GM10266 (cell line): ENCODE measurements at regions not wholly inside any gene's neighbourhood (a gene's known extent, or its start where the extent isn't known, plus 50 kb on each side); places are given as distances from the start of the nearest gene placed in this dataset.

Source experiments
- DNase-seq: peaks from one replicate; pipeline ENCODE4 v3.0.0; 2012; ENCODE audit errors: extremely low spot score
- CTCF ChIP-seq: IDR thresholded peaks from 2 replicates; pipeline ENCODE4 v1.5.1; 2012; ENCODE audit warnings: mild to moderate bottlenecking, low read depth; ENCODE audit not compliant: control insufficient read depth, insufficient read depth; ENCODE audit errors: missing control alignments

- no peak for DNase-seq
- TF ChIP-seq CTCF: no peak
Measured at GRCh38 chr2:149849136-149849535, 261.6 kb upstream of the MMADHC start.

DNA sequence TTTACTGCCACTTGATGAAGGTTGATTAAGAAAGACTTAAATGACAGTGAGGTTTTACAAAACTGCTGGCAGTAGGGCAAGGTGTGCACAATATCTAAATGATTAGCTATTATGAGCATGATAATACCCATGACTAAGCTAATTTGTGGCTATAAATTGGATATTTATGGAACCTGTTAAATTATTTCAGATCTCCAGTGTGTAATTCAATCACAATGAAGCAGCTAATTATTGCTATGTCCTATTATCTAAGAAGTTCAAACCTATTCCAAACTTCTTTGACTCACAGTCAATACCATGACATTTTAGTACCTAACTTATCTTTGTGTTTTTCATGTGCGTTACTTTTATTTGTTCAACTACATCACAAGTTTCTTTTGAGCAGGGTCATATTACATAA lies 253.8 kb upstream of the MMADHC start:
- TF ChIP-seq CTCF: no peak
- no peak for DNase-seq

DNA sequence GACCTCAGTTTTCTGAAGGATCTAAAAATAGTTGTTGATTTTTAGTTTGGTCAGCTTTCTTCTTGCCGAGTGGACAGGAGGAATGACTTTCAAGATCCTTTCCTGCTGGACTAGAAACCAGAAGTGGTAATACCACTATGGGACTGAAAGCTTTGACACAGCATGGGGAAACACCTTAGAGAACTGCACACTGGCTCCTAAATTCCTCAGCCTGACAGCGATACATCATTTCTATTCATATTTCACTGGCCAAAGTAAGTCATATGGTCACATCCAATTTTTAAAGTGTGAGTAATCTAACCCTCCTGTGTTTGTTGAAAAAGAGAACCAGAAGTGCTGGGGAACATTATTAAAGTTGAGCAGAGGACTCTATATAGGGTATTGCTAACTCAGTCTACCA lies 244.7 kb upstream of the MMADHC start:
- no peak for TF ChIP-seq CTCF
- DNase-seq: no peak

GRCh38 chr2:149828520-149829210 lies 241.1 kb upstream of the MMADHC start:
- no peak for TF ChIP-seq CTCF

DNA sequence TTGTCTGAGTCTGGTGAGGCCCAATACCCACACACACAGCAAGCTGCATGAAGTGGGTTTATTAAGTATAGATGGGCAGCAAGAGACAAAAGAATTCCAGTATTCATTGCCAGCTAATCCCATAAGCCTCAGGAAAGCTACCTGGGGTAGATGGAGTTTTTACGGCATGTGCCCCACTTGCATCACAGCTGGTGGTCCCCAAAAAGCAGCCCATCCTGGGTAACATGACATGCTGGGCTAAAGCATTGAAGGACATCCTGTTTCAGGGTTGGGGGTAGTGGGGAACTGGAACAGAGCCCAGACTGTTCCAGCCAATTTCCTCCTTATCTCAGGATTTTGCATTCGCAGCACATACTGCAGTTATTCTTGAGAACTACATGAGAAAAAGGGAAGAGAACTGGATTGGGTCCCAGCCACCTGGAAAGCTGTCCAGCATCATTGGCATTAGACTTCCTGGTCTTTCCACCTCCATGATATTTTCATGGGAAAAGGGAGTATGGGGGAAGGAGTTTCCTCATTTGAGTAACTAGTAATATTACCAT lies 240.1 kb upstream of the MMADHC start:
- no peak for TF ChIP-seq CTCF
- no peak for DNase-seq

More at GRCh38 chr2:149828520-149829210, 241.1 kb upstream of the MMADHC start:
- DNase-seq: no peak

DNA sequence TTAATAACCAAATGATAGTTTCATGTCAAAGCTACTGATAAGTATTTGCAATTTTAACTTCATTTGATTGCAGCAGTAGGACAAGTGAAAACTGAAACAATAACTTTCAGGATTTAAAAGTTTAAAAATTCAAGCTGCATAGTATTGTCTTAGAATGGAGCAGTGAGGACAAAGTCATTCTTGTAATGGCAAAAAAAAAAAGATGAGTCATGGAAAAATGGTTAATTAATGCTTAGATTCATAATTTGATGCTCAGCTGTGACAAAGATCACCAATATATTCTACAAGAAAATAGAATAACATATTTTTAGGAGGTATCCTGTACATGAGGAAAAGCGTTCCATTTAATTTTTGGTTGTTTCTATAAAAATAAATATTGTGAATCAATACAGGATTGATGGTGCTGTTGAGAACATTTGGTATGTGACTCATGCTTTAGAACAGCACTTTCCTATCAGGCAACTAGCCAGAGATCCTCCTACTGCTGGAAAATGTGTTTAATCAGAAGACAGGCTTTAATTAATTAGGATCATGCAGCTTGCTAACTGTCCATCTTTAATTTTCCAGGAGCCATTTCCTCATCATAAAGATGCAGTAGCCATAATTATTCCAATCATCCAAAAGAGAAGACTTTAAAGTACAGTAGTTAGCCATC lies 239.0 kb upstream of the MMADHC start:
- no peak for DNase-seq
- no peak for TF ChIP-seq CTCF

DNA sequence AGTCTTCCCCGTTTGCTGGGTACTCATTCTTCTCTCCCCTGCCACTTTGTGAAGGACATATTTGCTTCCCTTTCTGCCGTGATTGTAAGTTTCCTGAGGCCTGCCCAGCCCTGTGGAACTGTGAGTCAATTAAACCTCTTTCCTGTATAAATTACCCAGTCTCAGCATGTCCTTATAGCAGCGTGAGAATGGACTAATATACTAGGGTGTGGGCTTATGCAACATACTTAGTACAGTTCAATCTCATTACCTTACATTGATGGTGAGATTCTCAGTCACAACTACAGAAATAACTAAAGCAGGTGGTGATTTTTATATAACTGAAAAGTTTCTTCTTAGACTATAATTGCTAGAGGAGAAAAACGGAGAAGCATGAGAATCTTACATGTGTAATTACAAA lies 237.9 kb upstream of the MMADHC start:
- no peak for DNase-seq
- TF ChIP-seq CTCF: no peak
